Thyroid gland (tissue), 4 donors: ENCODE measurements at regions not wholly inside any gene's neighbourhood (a gene's known extent, or its start where the extent isn't known, plus 50 kb on each side); places are given as distances from the start of the nearest gene placed in this dataset.

ENCODE experiments used
- DNase-seq, 2 donors: peaks; one replicate each; pipeline ENCODE4 v3.0.0-alpha.2; 2019
- H3K27ac ChIP-seq, 3 donors: fragments of 200-600 bp; sonication (generic); 1 replicate in 2 of 3; 2 replicates in 1 of 3; pipeline ENCODE4 v1.5.1; 2016 to 2019; ENCODE audit warnings: mild to moderate bottlenecking in 1 of 3, moderate library complexity in 1 of 3
- H3K27me3 ChIP-seq: fragments of 200-600 bp; sonication (generic); one replicate; pipeline ENCODE4 v1.5.1; 2019
- H3K36me3 ChIP-seq, 2 donors: fragments of 200-600 bp; sonication (generic); one replicate each; pipeline ENCODE4 v1.5.1; 2016 to 2019
- H3K4me1 ChIP-seq, 2 donors: fragments of 200-600 bp; sonication (generic); one replicate each; pipeline ENCODE4 v1.5.1; 2017 to 2019
- H3K4me3 ChIP-seq, 3 donors: fragments of 200-600 bp; sonication (generic); replicated peaks in 1 of 3; 1 replicate in 2 of 3; 2 replicates in 1 of 3; pipeline ENCODE4 v1.5.1; 2016; ENCODE audit warnings: mild to moderate bottlenecking in 1 of 3
- H3K9me3 ChIP-seq: fragments of 200-600 bp; sonication (generic); one replicate; pipeline ENCODE4 v1.5.1; 2017
- POLR2A ChIP-seq, 2 donors: fragments of 450-650 bp; IDR thresholded peaks; one replicate each; pipeline ENCODE4 v1.6.1; 2017; ENCODE audit warnings: antibody characterized with exemption in 2 of 2, mild to moderate bottlenecking in 2 of 2, moderate library complexity in 1 of 2
- WGBS, 2 donors: methylation state at CpG; one replicate each; pipeline ENCODE4 v1.1.5; 2017; 5-methylcytosine and 5-hydroxymethylcytosine counted together
- intact Hi-C: fragments of 100-400 bp; cut with DNase I; formaldehyde crosslinking; loops from one replicate; pipeline ENCODE4 v1.15.1; 2023
- TF ChIP-seq, protein P1 (sequence below), 6 experiments: fragments of 200-600 bp in 3 of 6; fragments of 450-650 bp in 3 of 6; sonication (generic) in 3 of 6; IDR thresholded peaks; one replicate each; pipeline ENCODE4 v1.5.1; 2016 to 2019; ENCODE audit warnings: antibody characterized with exemption in 6 of 6, mild to moderate bottlenecking in 2 of 6, inconsistent platforms in 1 of 6, moderate library complexity in 1 of 6

DNA sequence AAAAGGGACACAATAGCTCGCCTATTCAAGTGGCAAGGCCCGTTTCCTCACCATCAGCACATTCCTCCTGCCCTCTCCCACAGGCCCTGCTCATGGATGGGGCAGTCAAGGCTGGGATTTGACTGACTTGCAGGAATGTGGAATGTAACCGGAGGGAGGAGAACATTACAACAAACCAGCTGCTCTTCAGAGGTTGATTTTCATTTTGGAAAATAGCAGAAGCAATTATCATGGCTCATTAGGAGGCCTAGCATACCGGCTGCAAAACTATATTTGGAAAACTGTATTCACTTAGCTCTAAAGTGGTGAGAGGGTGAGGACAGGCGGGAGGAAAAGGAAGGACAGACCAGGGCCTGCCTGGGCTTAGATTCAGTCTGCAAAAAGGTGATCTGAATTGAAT lies 283.7 kb downstream of the CD83 start:
- DNase-seq = no peak
- intact Hi-C loops = no loop called here
- H3K4me1 ChIP-seq = no peaks in the 10 kb centered on the region
- WGBS, 2 donors = 88 to 92% methylated on average over 5 of the region's 5 CpGs
- H3K36me3 ChIP-seq = no peaks in the 10 kb centered on the region
- no peaks in the 10 kb centered on the region for H3K9me3 ChIP-seq
- H3K4me3 ChIP-seq = no peak overlapping the region
- TF ChIP-seq, protein P1, sequence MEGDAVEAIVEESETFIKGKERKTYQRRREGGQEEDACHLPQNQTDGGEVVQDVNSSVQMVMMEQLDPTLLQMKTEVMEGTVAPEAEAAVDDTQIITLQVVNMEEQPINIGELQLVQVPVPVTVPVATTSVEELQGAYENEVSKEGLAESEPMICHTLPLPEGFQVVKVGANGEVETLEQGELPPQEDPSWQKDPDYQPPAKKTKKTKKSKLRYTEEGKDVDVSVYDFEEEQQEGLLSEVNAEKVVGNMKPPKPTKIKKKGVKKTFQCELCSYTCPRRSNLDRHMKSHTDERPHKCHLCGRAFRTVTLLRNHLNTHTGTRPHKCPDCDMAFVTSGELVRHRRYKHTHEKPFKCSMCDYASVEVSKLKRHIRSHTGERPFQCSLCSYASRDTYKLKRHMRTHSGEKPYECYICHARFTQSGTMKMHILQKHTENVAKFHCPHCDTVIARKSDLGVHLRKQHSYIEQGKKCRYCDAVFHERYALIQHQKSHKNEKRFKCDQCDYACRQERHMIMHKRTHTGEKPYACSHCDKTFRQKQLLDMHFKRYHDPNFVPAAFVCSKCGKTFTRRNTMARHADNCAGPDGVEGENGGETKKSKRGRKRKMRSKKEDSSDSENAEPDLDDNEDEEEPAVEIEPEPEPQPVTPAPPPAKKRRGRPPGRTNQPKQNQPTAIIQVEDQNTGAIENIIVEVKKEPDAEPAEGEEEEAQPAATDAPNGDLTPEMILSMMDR (IDR thresholded peaks at IDR 0.05) = no peak
- no peak for TF ChIP-seq POLR2A (IDR thresholded peaks at IDR 0.05)
- H3K27ac ChIP-seq = no peak overlapping the region
- no peaks in the 10 kb centered on the region for H3K27me3 ChIP-seq

DNA sequence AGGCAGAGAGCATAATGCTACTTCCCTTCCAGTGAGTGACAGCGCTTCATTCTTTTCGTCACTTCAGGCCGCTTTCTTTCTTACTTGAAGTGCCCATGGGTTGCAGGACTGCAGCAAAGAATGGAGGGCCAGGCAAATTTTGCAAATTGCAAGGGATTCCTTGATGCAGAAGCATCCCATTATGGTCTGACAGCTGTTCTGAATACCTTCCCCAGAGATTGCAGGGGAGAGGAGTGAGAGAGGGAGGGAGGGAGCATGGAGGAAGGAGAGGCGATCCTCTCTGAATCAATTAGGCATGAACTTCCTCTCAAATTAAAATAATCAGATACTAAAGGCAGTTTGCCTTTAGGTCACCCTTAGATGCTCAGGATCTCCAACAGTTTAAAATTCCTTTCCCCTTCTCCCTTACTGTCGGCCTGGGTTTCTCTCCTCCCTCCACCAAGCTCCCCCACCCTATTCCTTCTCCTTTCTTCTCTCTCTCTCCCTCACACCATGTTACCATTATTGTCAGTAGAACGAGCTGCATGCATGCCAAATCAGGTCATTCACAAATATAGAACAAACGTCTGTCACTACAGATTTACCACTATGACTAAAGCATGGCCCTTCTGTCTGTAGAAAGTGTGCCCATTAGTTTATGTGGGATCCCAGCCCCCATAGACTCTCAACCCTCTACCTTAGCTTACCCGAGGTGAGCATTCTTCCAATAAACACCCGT lies 289.2 kb downstream of the CD83 start:
- TF ChIP-seq, protein P1 (IDR thresholded peaks at IDR 0.05) = no peak
- no peak for TF ChIP-seq POLR2A (IDR thresholded peaks at IDR 0.05)
- H3K9me3 ChIP-seq = no peaks in the 10 kb centered on the region
- intact Hi-C loops = no loop called here
- H3K27me3 ChIP-seq = no peaks in the 10 kb centered on the region
- H3K36me3 ChIP-seq = no peaks in the 10 kb centered on the region
- WGBS, 2 donors = 82% methylated on average over 9 of the region's 9 CpGs
- no peaks in the 10 kb centered on the region for H3K4me1 ChIP-seq
- no peak overlapping the region for H3K4me3 ChIP-seq
- DNase-seq = no peak
- H3K27ac ChIP-seq = no peak overlapping the region

DNA sequence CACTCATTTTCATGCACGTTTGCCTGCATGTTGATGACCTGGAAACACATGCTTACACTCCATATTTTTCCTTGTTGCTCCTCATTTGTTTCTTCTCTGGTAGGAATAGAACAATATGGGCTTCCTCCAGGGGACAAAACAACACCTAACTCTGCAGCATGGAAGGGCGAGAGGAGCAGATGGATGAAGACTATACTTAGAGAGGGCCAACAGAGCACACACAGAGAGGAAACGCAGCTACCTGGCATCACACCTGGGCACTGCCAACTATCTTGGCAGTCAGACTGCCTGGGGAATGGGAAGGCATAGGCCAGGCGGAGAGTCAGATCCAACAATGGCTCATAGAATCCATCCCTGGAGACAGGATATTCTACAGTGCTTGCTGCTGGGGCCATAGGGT lies 290.9 kb downstream of the CD83 start:
- Histone ChIP-seq H3K36me3 (no peaks in the 10 kb centered on the region), H3K4me3 (no peak overlapping the region), H3K4me1 (no peaks in the 10 kb centered on the region), H3K27me3 (no peaks in the 10 kb centered on the region), H3K27ac (no peak overlapping the region), H3K9me3 (no peaks in the 10 kb centered on the region)
- no peak for DNase-seq
- 91 to 94% methylated on average over 4 of the region's 4 CpGs for WGBS, 2 donors
- intact Hi-C loops = no loop called here
- TF ChIP-seq, protein P1 (IDR thresholded peaks at IDR 0.05) = no peak
- TF ChIP-seq POLR2A (IDR thresholded peaks at IDR 0.05) = no peak

DNA sequence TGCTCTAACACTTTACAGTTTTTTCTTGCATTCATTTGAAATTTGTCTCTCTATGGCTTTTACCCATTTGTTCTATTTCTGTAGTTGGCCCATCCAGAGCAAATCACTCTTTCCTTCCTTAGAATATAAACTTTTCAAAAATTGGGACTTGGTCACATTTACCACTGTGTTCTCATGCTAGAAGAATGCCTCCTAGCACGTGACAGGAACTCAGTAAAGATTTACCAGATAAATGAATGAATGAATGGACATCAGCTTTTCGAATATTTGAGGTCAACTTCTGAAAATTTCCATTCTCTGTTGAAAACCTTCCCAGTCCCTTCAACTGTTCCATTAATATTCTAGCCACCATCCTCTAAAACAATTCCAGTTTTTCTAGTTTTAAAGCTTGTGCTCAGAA lies 294.5 kb downstream of the CD83 start:
- no peak for DNase-seq
- intact Hi-C loops = no loop called here
- WGBS, 2 donors = 81 to 82% methylated on average over 2 of the region's 2 CpGs

DNA sequence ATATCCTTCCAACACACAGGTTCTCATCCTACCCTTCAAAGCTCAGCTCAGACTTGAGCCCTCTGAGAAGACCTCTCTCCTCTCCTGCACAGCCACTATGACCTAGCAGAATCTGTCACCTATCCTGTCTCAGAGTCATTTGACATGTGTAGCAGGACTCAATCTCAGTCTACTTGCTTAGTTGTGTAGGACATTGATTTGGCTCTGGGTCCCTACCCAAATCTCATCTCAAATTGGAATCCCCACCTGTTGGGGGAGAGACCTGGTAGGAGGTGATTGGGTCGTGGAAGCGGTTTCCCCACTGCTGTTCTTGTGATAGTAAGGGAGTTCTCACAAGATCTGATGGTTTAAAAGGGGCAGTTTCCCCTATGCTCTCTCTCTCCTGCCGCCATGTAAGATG lies 297.9 kb downstream of the CD83 start:
- WGBS, 2 donors = 98 to 100% methylated on average over 3 of the region's 3 CpGs
- Histone ChIP-seq H3K27me3 (no peaks in the 10 kb centered on the region), H3K9me3 (no peaks in the 10 kb centered on the region), H3K36me3 (no peaks in the 10 kb centered on the region), H3K4me1 (no peaks in the 10 kb centered on the region), H3K27ac (no peak overlapping the region), H3K4me3 (no peak overlapping the region)
- TF ChIP-seq, protein P1 (IDR thresholded peaks at IDR 0.05) = no peak
- TF ChIP-seq POLR2A (IDR thresholded peaks at IDR 0.05) = no peak
- DNase-seq = no peak
- intact Hi-C loops = no loop called here

More for the DNA sequence above, 294.5 kb downstream of the CD83 start:
- Histone ChIP-seq H3K4me1 (no peaks in the 10 kb centered on the region), H3K9me3 (no peaks in the 10 kb centered on the region), H3K4me3 (no peak overlapping the region), H3K36me3 (no peaks in the 10 kb centered on the region), H3K27ac (no peak overlapping the region), H3K27me3 (no peaks in the 10 kb centered on the region)
- TF ChIP-seq, protein P1 (IDR thresholded peaks at IDR 0.05) = no peak
- no peak for TF ChIP-seq POLR2A (IDR thresholded peaks at IDR 0.05)
